GM23248 (cell line): ENCODE measurements at regions not wholly inside any gene's neighbourhood (a gene's known extent, or its start where the extent isn't known, plus 50 kb on each side); places are given as distances from the start of the nearest gene placed in this dataset.
A peak's percentile ranks its signal among the peaks of the same experiment; 100 is the strongest.

Source experiments
- DNase-seq: peaks from one replicate; pipeline ENCODE4 v3.0.0-alpha.2; 2015
- H2AFZ ChIP-seq: fragments of 200-600 bp; sonication (generic); 2 replicates; pipeline ENCODE4 v1.6.1; 2016; ENCODE audit warnings: antibody characterized with exemption
- H3F3A ChIP-seq: fragments of 200-600 bp; sonication (generic); 2 replicates; pipeline ENCODE4 v1.6.1; 2016; ENCODE audit warnings: mild to moderate bottlenecking, antibody characterized with exemption, mixed run types; ENCODE audit not compliant: insufficient read depth
- H3K27ac ChIP-seq: fragments of 200-600 bp; sonication (generic); 2 replicates; pipeline ENCODE4 v1.5.1; 2016; ENCODE audit warnings: mild to moderate bottlenecking
- H3K27me3 ChIP-seq: fragments of 200-600 bp; sonication (generic); replicated peaks from 2 replicates; pipeline ENCODE4 v1.6.1; 2016; ENCODE audit warnings: mild to moderate bottlenecking; ENCODE audit not compliant: insufficient read depth
- H3K36me3 ChIP-seq: fragments of 200-600 bp; sonication (generic); 2 replicates; pipeline ENCODE4 v1.6.1; 2016; ENCODE audit warnings: low read depth, mild to moderate bottlenecking
- H3K4me1 ChIP-seq: fragments of 200-600 bp; sonication (generic); 2 replicates; pipeline ENCODE4 v1.6.1; 2016; ENCODE audit warnings: mild to moderate bottlenecking; ENCODE audit not compliant: insufficient read depth
- H3K4me2 ChIP-seq: fragments of 200-600 bp; sonication (generic); one replicate; pipeline ENCODE4 v1.6.1; 2016; ENCODE audit warnings: mild to moderate bottlenecking; ENCODE audit not compliant: unreplicated experiment
- H3K4me3 ChIP-seq: fragments of 200-600 bp; sonication (generic); 2 replicates; pipeline ENCODE4 v1.5.1; 2016; ENCODE audit warnings: mild to moderate bottlenecking
- H3K79me2 ChIP-seq: fragments of 200-600 bp; sonication (generic); 2 replicates; pipeline ENCODE4 v1.6.1; 2016; ENCODE audit warnings: mild to moderate bottlenecking; ENCODE audit not compliant: insufficient read depth
- H3K9ac ChIP-seq: fragments of 200-600 bp; sonication (generic); 2 replicates; pipeline ENCODE4 v1.6.1; 2016; ENCODE audit warnings: mild to moderate bottlenecking
- H3K9me2 ChIP-seq: fragments of 200-600 bp; sonication (generic); 2 replicates; pipeline ENCODE4 v1.6.1; 2016; ENCODE audit warnings: mixed run types, mild to moderate bottlenecking, moderate library complexity; ENCODE audit not compliant: insufficient read depth
- H3K9me3 ChIP-seq: fragments of 200-600 bp; sonication (generic); one replicate; pipeline ENCODE4 v1.6.1; 2017; ENCODE audit warnings: low read depth
- H4K20me1 ChIP-seq: fragments of 200-600 bp; sonication (generic); 2 replicates; pipeline ENCODE4 v1.6.0; 2016; ENCODE audit not compliant: insufficient read depth
- EZH2 ChIP-seq: fragments of 200-600 bp; sonication (generic); IDR thresholded peaks from 2 replicates; pipeline ENCODE4 v1.6.1; 2018; ENCODE audit warnings: antibody characterized with exemption, mild to moderate bottlenecking; ENCODE audit not compliant: insufficient read depth, poor library complexity, severe bottlenecking
- EZH2phosphoT487 ChIP-seq: fragments of 200-600 bp; sonication (generic); IDR thresholded peaks from 2 replicates; pipeline ENCODE4 v1.6.1; 2018; ENCODE audit warnings: antibody characterized with exemption, moderate library complexity, mild to moderate bottlenecking, low read depth; ENCODE audit not compliant: insufficient read depth
- WGBS, 2 experiments: methylation state at CpG; one replicate each; pipeline ENCODE4 v1.1.6; 2015 to 2017; ENCODE audit warnings: low lambda C conversion rate in 2 of 2, low coverage in 1 of 2; ENCODE audit errors: missing lambda C conversion rate in 2 of 2; 5-methylcytosine and 5-hydroxymethylcytosine counted together
- in situ Hi-C: fragments of 300-500 bp; cut with MboI; formaldehyde crosslinking; loops from 2 replicates; pipeline ENCODE4 v1.15.0; 2020

DNA sequence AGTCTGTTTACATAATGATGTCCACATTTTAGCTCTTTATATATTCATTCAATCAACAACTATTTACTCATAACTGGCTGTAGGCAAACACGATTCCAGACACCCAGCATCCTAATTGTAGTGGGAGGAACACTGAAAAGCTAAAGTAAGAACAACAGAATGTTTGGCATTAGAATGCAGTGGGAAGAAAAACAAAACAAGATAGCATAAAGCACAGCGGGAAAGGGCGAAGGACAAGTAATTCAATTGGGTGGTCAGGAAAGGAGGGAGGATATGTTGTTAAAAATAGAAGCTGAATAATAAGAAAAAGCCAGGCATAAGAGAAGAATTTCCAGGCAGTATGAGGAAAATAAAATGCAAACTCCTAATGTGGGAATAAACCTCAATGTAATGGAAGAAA is 189.5 kb upstream of the FAT4 start:
- WGBS, 2 experiments = 12 to 15% methylated on average over 3 of the region's 3 CpGs

DNA sequence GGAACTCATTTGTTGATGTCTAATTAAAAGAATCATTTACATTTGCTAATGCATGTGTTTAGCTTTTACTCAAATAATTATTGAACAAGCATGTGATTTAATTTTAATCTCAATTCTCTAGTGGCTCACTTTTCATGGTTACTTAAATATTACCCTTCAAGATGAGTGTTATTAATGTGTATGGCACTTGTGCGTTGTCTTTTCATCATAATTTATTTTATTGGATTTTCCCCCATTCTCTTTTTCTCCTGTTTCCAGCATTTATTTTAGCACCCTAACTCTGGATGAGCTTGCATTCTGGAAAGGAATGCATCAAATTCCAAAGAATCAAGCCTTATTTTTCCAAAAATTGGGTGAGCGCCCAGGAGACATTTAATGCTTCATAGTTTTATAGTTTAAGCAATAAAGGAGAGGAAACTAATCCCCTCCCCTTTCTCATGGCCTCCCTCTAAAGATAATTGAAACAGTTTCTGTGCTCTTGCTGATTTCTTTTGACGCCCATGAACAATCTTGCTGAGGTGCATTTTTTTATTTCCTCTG is 191.1 kb upstream of the FAT4 start:
- Histone ChIP-seq H4K20me1 (no peaks in the 10 kb centered on the region), H2AFZ (no peak overlapping the region), H3K79me2 (no peaks in the 10 kb centered on the region), H3K36me3 (no peaks in the 10 kb centered on the region), H3K9me2 (no peaks in the 10 kb centered on the region), H3K27ac (no peak overlapping the region), H3F3A (no peaks in the 10 kb centered on the region), H3K4me3 (no peak overlapping the region), H3K9ac (no peak overlapping the region), H3K4me2 (no peak overlapping the region), H3K9me3 (no peaks in the 10 kb centered on the region), H3K27me3 (no peaks in the 10 kb centered on the region), H3K4me1 (peaks cover 9% of the 10 kb centered on the region)
- TF ChIP-seq EZH2 = no peak
- TF ChIP-seq EZH2phosphoT487 = no peak
- WGBS, 2 experiments = 74 to 80% methylated on average over 3 of the region's 3 CpGs
- peak; percentile 24 for DNase-seq
- in situ Hi-C loops = no loop called here

More for the DNA sequence above, 189.5 kb upstream of the FAT4 start:
- Histone ChIP-seq H3K9ac (no peak overlapping the region), H3K9me3 (no peaks in the 10 kb centered on the region), H3K9me2 (no peaks in the 10 kb centered on the region), H3K4me1 (peaks cover 9% of the 10 kb centered on the region), H3F3A (no peaks in the 10 kb centered on the region), H3K79me2 (no peaks in the 10 kb centered on the region), H2AFZ (peak overlapping the region; percentile 72), H3K4me2 (peak overlapping the region; percentile 45), H3K27ac (no peak overlapping the region), H3K36me3 (no peaks in the 10 kb centered on the region), H4K20me1 (no peaks in the 10 kb centered on the region), H3K4me3 (peak overlapping the region; percentile 22; the same call in 1 of the 2 replicates), H3K27me3 (no peaks in the 10 kb centered on the region)
- DNase-seq = no peak
- in situ Hi-C loops = no loop called here
- TF ChIP-seq EZH2 (no peak), EZH2phosphoT487 (no peak)

DNA sequence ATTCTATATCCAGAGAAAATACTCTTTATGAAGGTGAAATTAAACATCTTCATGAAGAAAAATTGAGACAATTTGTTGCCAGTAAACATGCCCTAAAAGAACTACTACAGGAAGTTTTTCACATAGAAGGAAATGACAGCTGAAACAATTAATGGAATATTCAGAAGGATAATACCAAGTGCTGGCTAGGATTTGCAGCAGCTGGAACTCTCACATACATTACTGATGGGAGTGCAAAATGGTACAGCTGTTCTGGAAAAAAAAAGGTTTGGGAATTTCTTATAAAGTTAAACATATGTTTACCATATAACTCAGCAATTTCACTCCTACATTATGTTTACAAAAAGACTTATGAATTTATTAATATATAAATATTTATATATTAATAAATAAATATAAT is 193.2 kb upstream of the FAT4 start:
- Histone ChIP-seq H3K36me3 (no peaks in the 10 kb centered on the region), H4K20me1 (no peaks in the 10 kb centered on the region), H3F3A (no peaks in the 10 kb centered on the region), H3K9ac (no peak overlapping the region), H3K4me2 (no peak overlapping the region), H3K9me3 (no peaks in the 10 kb centered on the region), H3K27me3 (no peaks in the 10 kb centered on the region), H2AFZ (no peak overlapping the region), H3K9me2 (no peaks in the 10 kb centered on the region), H3K4me1 (peaks cover 10% of the 10 kb centered on the region), H3K4me3 (no peak overlapping the region), H3K27ac (no peak overlapping the region), H3K79me2 (no peaks in the 10 kb centered on the region)
- in situ Hi-C loops = no loop called here
- no peak for TF ChIP-seq EZH2
- TF ChIP-seq EZH2phosphoT487 = no peak
- no peak for DNase-seq

DNA sequence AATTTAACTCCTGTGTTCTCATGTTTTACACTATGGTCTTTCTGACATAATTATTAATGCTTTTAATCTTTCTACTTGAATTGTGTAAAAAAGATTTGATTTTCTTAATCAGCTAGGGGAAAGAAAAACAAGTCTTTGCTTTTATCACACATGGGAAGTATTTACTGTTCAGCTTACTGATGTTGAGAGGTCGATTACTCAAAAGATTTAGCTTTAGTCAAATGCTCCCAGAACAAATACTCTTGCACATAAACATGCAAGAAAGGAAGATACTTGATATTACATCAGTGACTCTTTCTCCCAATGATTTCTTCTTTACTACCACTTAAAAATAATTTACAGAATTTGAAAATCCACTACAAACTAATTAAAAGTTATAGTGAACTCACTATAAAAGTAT is 198.3 kb upstream of the FAT4 start:
- Histone ChIP-seq H3K4me3 (no peak overlapping the region), H3K9ac (no peak overlapping the region), H3K27me3 (no peaks in the 10 kb centered on the region), H3K9me3 (no peaks in the 10 kb centered on the region), H3K79me2 (no peaks in the 10 kb centered on the region), H3K9me2 (no peaks in the 10 kb centered on the region), H3K4me1 (peaks cover 15% of the 10 kb centered on the region), H3F3A (no peaks in the 10 kb centered on the region), H3K27ac (no peak overlapping the region), H3K36me3 (no peaks in the 10 kb centered on the region), H4K20me1 (no peaks in the 10 kb centered on the region), H3K4me2 (no peak overlapping the region), H2AFZ (no peak overlapping the region)
- DNase-seq = no peak
- 85 to 90% methylated on average over 1 of the region's 1 CpG for WGBS, 2 experiments
- TF ChIP-seq EZH2phosphoT487 = no peak
- no peak for TF ChIP-seq EZH2
- in situ Hi-C loops = no loop called here

DNA sequence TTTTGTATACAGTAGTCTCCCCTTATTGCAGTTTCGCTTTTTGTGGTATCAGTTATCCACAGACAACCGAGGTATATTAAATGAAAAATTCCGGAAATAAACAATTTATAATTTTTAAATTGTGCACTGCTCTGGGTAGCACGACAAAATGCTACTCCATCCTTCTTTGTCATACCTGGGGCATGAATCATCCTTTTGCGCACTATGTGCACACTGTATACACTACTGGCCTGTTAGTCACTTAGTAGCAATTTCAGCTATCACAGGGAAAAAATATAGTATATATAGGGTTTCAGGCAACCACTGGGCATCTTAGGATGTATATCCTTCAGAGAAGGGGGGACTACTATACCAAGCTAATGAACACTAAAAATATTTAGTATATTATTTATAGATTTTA is 198.8 kb upstream of the FAT4 start:
- H3K36me3 ChIP-seq = no peaks in the 10 kb centered on the region
- H3K4me2 ChIP-seq = no peak overlapping the region
- no peak overlapping the region for H2AFZ ChIP-seq
- no peak overlapping the region for H3K9ac ChIP-seq
- H3K27ac ChIP-seq = 0 out of 2 replicates have a peak overlapping the region, but pooled peaks have one; percentile 2
- 58 to 63% methylated on average over 5 of the region's 5 CpGs for WGBS, 2 experiments
- no peaks in the 10 kb centered on the region for H3K9me2 ChIP-seq
- in situ Hi-C loops = no loop called here
- H3K4me3 ChIP-seq = no peak overlapping the region
- DNase-seq = peak; percentile 64
- H3K79me2 ChIP-seq = no peaks in the 10 kb centered on the region
- H3K9me3 ChIP-seq = no peaks in the 10 kb centered on the region
- no peaks in the 10 kb centered on the region for H3K27me3 ChIP-seq
- no peaks in the 10 kb centered on the region for H4K20me1 ChIP-seq
- TF ChIP-seq EZH2phosphoT487 = no peak
- no peak for TF ChIP-seq EZH2
- H3K4me1 ChIP-seq = peaks cover 15% of the 10 kb centered on the region
- H3F3A ChIP-seq = no peaks in the 10 kb centered on the region
